ENCODE measurements at regions not wholly inside any gene's neighbourhood (a gene's known extent, or its start where the extent isn't known, plus 50 kb on each side); places are given as distances from the start of the nearest gene placed in this dataset.

GRCh38 chr14:97022741-97023140, 225.6 kb downstream of the VRK1 start:
- TF ChIP-seq CTCF (IDR thresholded peaks at IDR 0.05): no peak
- TF ChIP-seq POLR2A (IDR thresholded peaks at IDR 0.05): no peak
